Activated naive CD8-positive, alpha-beta T cell treated with anti-CD3 and anti-CD28 coated beads, Interleukin-2, amount 50 U/mL, for 24 hours (primary cell): ENCODE measurements at regions not wholly inside any gene's neighbourhood (a gene's known extent, or its start where the extent isn't known, plus 50 kb on each side); places are given as distances from the start of the nearest gene placed in this dataset.
A peak's percentile ranks its signal among the peaks of the same experiment; 100 is the strongest.

Experiments
- ATAC-seq: fragments of 150-1000 bp; cut with Tn5 transposase; one replicate; pipeline ENCODE4 v1.10.0; 2021
- DNase-seq: peaks from one replicate; pipeline ENCODE4 v3.0.0; 2021
- H3K27ac Mint-ChIP-seq: one replicate; pipeline ENCODE4 v1.8.0; 2021; ENCODE audit warnings: mild to moderate bottlenecking, mixed read lengths
- H3K27me3 Mint-ChIP-seq: one replicate; pipeline ENCODE4 v1.8.0; 2021; ENCODE audit warnings: mixed read lengths
- H3K36me3 Mint-ChIP-seq: one replicate; pipeline ENCODE4 v1.8.0; 2021; ENCODE audit warnings: low read depth, mixed read lengths
- H3K4me1 Mint-ChIP-seq: one replicate; pipeline ENCODE4 v1.8.0; 2021; ENCODE audit warnings: mixed read lengths
- H3K4me3 Mint-ChIP-seq: one replicate; pipeline ENCODE4 v1.8.0; 2021; ENCODE audit warnings: mild to moderate bottlenecking, moderate library complexity, mixed read lengths
- H3K9me3 Mint-ChIP-seq: one replicate; pipeline ENCODE4 v1.8.0; 2021; ENCODE audit warnings: mixed read lengths

- Mint-ChIP-seq H3K27me3 (no peaks in the 10 kb centered on the region), H3K4me3 (no peak overlapping the region), H3K36me3 (no peaks in the 10 kb centered on the region), H3K9me3 (no peaks in the 10 kb centered on the region), H3K4me1 (no peaks in the 10 kb centered on the region), H3K27ac (no peak overlapping the region)
- DNase-seq = no peak
- no peak for ATAC-seq
Measured at GRCh38 chr15:93217343-93217742, 128.3 kb upstream of the RGMA start.

DNA sequence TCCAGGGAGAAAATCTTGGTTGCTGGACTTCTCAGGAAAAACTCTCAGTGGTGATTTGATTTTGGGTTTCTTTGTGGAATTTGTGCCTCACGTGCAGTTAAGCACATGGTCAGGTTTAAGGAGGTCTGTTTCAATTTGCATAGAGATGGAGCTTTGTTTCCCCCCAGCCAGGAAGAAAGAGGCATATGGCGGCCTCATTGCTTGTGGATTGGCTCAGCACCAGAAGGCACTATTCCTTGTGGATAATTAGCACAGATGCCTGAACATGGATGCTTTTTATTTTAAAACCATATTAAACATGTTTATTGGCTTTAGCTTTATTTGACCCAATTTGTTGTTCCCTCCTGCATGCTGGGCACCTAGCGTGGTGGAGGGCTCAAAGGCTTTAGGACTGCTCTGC lies 125.1 kb upstream of the RGMA start:
- Mint-ChIP-seq H3K36me3 (no peaks in the 10 kb centered on the region), H3K4me3 (no peak overlapping the region), H3K4me1 (no peaks in the 10 kb centered on the region), H3K9me3 (no peaks in the 10 kb centered on the region), H3K27ac (no peak overlapping the region), H3K27me3 (peaks cover 2% of the 10 kb centered on the region)
- no peak for ATAC-seq
- DNase-seq = no peak

DNA sequence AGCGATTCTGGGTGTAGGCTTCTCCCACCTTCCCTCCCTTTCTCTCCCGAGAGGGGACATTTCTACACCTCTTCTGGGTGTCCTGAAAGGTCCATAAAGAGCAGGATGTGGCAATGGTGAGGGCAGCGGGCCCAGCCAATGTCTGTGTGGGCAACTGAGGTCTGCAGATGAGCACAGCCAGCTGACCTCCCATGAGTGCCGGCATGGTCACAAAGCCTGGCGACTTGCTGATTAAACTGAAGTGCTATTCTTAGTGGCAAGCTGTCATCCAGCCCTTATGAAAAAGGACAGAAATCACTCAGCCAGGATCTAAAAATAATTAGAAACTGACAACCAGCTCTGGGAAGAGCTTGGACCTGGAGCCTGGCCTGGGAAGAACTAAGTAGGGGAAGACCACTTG lies 124.3 kb upstream of the RGMA start:
- H3K27me3 Mint-ChIP-seq = peaks cover 2% of the 10 kb centered on the region
- DNase-seq (no peak), ATAC-seq (no peak)
- no peaks in the 10 kb centered on the region for H3K4me1 Mint-ChIP-seq
- H3K4me3 Mint-ChIP-seq = no peak overlapping the region
- H3K9me3 Mint-ChIP-seq = no peaks in the 10 kb centered on the region
- H3K36me3 Mint-ChIP-seq = no peaks in the 10 kb centered on the region
- no peak overlapping the region for H3K27ac Mint-ChIP-seq

DNA sequence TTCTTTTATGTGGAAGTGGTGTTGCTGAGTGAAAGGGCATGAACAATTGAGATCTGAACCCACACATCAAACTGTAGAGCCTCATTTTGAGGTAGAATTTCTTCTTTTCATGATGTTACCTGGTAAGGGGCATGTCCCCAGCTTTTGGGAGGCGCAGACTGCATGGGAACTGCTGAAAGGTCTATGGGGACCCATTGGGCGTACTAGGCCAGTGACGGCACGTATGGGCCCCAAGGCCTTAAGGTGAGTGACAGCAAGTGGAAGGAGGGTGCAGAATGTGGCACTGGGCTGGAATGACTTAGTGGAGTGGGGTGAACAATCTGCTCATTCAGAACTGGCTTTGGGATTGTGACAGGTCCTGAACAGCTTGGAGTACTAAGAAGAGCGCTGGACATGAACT lies 123.6 kb upstream of the RGMA start:
- peaks cover 2% of the 10 kb centered on the region for H3K27me3 Mint-ChIP-seq
- no peak overlapping the region for H3K27ac Mint-ChIP-seq
- H3K36me3 Mint-ChIP-seq = no peaks in the 10 kb centered on the region
- H3K4me3 Mint-ChIP-seq = no peak overlapping the region
- DNase-seq (no peak), ATAC-seq (no peak)
- no peaks in the 10 kb centered on the region for H3K9me3 Mint-ChIP-seq
- no peaks in the 10 kb centered on the region for H3K4me1 Mint-ChIP-seq

- H3K4me3 Mint-ChIP-seq = no peak overlapping the region
- H3K36me3 Mint-ChIP-seq = no peaks in the 10 kb centered on the region
- H3K27ac Mint-ChIP-seq = no peak overlapping the region
- H3K27me3 Mint-ChIP-seq = peaks cover 2% of the 10 kb centered on the region
- H3K4me1 Mint-ChIP-seq = no peaks in the 10 kb centered on the region
- no peaks in the 10 kb centered on the region for H3K9me3 Mint-ChIP-seq
- ATAC-seq = peak; percentile 59
- no peak for DNase-seq
Measured at GRCh38 chr15:93210995-93211394, 122.0 kb upstream of the RGMA start.

- no peaks in the 10 kb centered on the region for H3K36me3 Mint-ChIP-seq
- no peak for DNase-seq
- no peaks in the 10 kb centered on the region for H3K9me3 Mint-ChIP-seq
- no peak for ATAC-seq
- H3K27ac Mint-ChIP-seq = no peak overlapping the region
- no peak overlapping the region for H3K4me3 Mint-ChIP-seq
- H3K27me3 Mint-ChIP-seq = peaks cover 2% of the 10 kb centered on the region
- no peaks in the 10 kb centered on the region for H3K4me1 Mint-ChIP-seq
Measured at GRCh38 chr15:93209690-93210445, 120.9 kb upstream of the RGMA start.

GRCh38 chr15:93206893-93207292 lies 117.9 kb upstream of the RGMA start:
- Mint-ChIP-seq H3K4me1 (no peaks in the 10 kb centered on the region), H3K27ac (no peak overlapping the region), H3K9me3 (no peaks in the 10 kb centered on the region), H3K4me3 (no peak overlapping the region), H3K36me3 (no peaks in the 10 kb centered on the region), H3K27me3 (peaks cover 2% of the 10 kb centered on the region)
- DNase-seq = no peak
- no peak for ATAC-seq

DNA sequence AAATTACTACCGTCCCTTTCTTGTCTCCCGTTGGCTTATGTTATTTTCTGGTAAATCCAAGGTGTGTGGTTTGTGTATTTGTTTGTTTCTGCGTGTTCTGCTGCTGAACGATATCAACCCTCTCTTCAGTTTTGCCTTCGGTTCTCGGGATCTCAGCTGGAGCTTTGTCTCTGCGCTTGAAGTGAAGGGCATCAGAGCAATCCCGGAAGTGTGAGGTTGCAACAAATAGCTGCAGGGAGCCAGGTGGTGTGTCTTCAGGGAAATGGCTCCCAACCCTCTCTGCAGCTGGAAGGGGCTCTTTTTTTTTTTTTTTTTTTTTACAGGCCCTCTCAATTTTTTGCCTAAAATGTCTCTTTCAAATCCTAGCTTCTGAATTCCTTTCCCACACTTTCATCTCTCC lies 116.4 kb upstream of the RGMA start:
- ATAC-seq (no peak), DNase-seq (no peak)
- peaks cover 5% of the 10 kb centered on the region for H3K27me3 Mint-ChIP-seq
- H3K4me3 Mint-ChIP-seq = no peak overlapping the region
- H3K9me3 Mint-ChIP-seq = no peaks in the 10 kb centered on the region
- H3K4me1 Mint-ChIP-seq = no peaks in the 10 kb centered on the region
- H3K36me3 Mint-ChIP-seq = no peaks in the 10 kb centered on the region
- H3K27ac Mint-ChIP-seq = no peak overlapping the region

- Mint-ChIP-seq H3K36me3 (no peaks in the 10 kb centered on the region), H3K4me1 (no peaks in the 10 kb centered on the region), H3K27me3 (peaks cover 9% of the 10 kb centered on the region), H3K27ac (no peak overlapping the region), H3K9me3 (peaks cover 8% of the 10 kb centered on the region), H3K4me3 (no peak overlapping the region)
- no peak for ATAC-seq
- no peak for DNase-seq
Measured at GRCh38 chr15:93203036-93203435, 114.0 kb upstream of the RGMA start.

DNA sequence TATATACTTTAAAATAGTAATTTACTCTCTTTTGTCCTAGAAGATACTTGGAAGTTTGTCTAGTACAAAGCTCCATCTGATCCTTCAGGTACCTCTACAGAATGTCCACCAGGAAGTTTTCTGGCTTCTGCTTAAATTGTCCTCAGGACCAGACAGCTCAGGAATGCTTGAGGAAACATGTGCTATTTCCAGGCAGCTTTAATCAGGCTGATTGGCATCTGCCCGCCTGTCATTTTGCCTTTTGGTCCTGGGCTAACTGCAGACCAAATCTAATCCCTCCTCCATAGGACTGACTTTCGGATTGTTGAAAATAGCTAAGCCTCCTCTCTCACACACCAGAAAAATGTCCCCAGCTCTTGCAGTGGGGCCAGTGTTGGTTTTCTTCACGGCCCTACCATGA lies 113.4 kb upstream of the RGMA start:
- H3K27me3 Mint-ChIP-seq = peaks cover 9% of the 10 kb centered on the region
- DNase-seq = no peak
- no peak overlapping the region for H3K4me3 Mint-ChIP-seq
- peaks cover 11% of the 10 kb centered on the region for H3K9me3 Mint-ChIP-seq
- H3K27ac Mint-ChIP-seq = no peak overlapping the region
- ATAC-seq = no peak
- no peaks in the 10 kb centered on the region for H3K36me3 Mint-ChIP-seq
- H3K4me1 Mint-ChIP-seq = no peaks in the 10 kb centered on the region

GRCh38 chr15:93201940-93202339 lies 112.9 kb upstream of the RGMA start:
- DNase-seq (no peak), ATAC-seq (no peak)
- Mint-ChIP-seq H3K4me3 (no peak overlapping the region), H3K27ac (no peak overlapping the region), H3K36me3 (no peaks in the 10 kb centered on the region), H3K4me1 (no peaks in the 10 kb centered on the region), H3K27me3 (peaks cover 9% of the 10 kb centered on the region), H3K9me3 (peaks cover 11% of the 10 kb centered on the region)

DNA sequence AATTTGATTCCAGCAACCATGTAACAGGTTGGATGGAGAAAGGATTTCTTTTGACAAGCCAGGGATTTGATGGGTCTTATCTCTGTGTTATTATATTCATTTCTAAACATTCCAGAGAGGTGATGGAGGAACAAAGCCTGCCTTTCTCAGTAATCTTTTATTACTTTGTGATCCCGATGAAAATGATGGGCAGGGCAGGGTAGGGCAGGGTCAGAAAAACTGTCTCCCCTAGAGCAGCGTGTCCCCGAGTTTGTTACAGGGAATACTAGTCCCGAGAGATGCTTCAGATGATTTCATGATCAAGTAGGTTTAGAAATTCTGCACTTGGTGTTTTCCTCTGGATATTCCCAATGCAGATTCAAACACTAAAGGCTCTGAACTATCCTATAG lies 111.8 kb upstream of the RGMA start:
- ATAC-seq = no peak
- peaks cover 11% of the 10 kb centered on the region for H3K9me3 Mint-ChIP-seq
- H3K4me1 Mint-ChIP-seq = no peaks in the 10 kb centered on the region
- peaks cover 12% of the 10 kb centered on the region for H3K27me3 Mint-ChIP-seq
- no peaks in the 10 kb centered on the region for H3K36me3 Mint-ChIP-seq
- no peak for DNase-seq
- H3K27ac Mint-ChIP-seq = no peak overlapping the region
- H3K4me3 Mint-ChIP-seq = no peak overlapping the region

DNA sequence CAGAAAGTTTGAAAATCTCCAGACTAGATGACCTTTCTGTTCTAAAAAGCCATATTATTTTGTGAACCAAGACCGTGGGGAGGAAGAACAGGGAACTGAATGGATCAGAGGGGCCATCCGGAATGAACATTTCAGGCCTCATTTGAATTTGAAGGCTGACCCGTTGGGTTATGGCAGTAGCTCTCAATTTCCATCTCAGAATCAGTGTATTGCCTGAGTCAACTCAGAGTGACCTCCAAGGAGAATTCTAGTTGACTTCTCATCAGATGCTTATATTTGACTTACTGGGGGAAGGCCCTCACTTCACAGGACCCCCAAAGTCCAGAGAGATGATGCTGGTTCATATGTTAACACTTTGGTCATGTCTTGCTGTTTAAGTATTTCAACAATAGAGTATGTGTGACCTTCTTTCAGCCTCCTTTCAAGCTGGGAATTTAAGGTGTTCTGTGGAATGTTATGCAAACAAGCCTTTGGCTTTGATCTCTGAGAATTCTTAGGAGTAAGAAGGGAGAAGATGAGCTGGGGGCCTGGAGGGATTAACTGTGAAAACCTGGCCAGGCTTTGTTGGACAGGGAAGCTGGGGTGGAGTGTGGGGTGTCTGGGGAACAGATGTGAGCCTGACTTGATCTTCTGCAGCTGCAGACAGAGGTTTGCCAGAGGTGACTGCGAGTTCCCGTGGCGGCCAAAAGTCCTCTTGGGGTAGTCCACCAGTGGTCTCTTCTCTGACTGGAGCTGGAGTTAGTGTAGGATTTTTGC lies 111.2 kb upstream of the RGMA start:
- Mint-ChIP-seq H3K4me1 (no peaks in the 10 kb centered on the region), H3K9me3 (peaks cover 11% of the 10 kb centered on the region), H3K27me3 (peaks cover 12% of the 10 kb centered on the region), H3K4me3 (no peak overlapping the region), H3K27ac (no peak overlapping the region), H3K36me3 (no peaks in the 10 kb centered on the region)
- DNase-seq (no peak), ATAC-seq (no peak)

- DNase-seq (no peak), ATAC-seq (no peak)
- peaks cover 11% of the 10 kb centered on the region for H3K9me3 Mint-ChIP-seq
- no peak overlapping the region for H3K4me3 Mint-ChIP-seq
- H3K27ac Mint-ChIP-seq = no peak overlapping the region
- H3K36me3 Mint-ChIP-seq = no peaks in the 10 kb centered on the region
- no peaks in the 10 kb centered on the region for H3K4me1 Mint-ChIP-seq
- H3K27me3 Mint-ChIP-seq = peaks cover 19% of the 10 kb centered on the region
Measured at GRCh38 chr15:93196135-93196670, 107.2 kb upstream of the RGMA start.

DNA sequence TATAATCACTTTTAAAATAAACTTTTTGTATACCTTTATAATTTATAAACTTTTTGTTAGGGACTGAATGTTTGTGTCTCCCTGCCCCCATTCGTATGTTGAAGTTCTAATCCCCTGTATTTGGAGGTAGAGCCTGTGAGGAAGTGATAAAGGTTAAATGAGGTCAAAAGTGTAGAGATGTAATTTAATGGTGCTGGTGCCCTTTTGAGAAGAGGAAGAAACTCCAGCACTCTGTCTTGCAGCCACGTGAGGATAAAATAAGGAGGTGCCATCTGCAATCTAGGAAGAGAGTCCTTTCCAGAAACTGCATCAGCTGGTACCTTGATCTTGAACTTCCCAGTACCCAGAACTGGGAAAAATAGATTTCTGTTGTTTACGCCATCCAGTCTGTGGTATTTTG lies 106.1 kb upstream of the RGMA start:
- ATAC-seq = no peak
- Mint-ChIP-seq H3K4me1 (no peaks in the 10 kb centered on the region), H3K27ac (no peak overlapping the region), H3K27me3 (peaks cover 14% of the 10 kb centered on the region), H3K36me3 (no peaks in the 10 kb centered on the region), H3K4me3 (no peak overlapping the region), H3K9me3 (peaks cover 11% of the 10 kb centered on the region)
- no peak for DNase-seq
